ENCODE measurements at regions not wholly inside any gene's neighbourhood (a gene's known extent, or its start where the extent isn't known, plus 50 kb on each side); places are given as distances from the start of the nearest gene placed in this dataset.
"Not testable (repeated sequence)": the region's sequence is repeated elsewhere in the genome, so short reads cannot be mapped to it uniquely, and the experiment has no call there.

DNA sequence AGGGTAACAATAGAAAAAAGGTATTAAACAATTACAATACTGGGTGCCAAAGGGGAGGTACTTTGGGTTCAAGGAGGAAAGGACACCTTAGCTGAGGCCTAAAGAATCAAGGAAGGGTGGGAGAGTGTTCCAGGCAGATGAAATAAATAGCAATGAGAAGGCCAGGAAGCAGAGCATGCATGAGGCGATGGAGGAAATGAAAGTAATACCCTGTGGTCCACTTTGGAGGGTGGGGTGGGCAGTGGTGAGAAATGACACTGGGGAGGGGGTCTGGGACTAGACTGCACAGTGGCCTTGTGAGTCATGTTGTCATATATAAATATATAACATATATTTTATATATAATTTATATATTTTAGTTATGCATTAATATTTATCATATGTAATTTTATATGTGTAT is 55.9 kb downstream of the BHLHE40 start:
- DNase-seq (ENCODE audit: low read depth): no peak

DNA sequence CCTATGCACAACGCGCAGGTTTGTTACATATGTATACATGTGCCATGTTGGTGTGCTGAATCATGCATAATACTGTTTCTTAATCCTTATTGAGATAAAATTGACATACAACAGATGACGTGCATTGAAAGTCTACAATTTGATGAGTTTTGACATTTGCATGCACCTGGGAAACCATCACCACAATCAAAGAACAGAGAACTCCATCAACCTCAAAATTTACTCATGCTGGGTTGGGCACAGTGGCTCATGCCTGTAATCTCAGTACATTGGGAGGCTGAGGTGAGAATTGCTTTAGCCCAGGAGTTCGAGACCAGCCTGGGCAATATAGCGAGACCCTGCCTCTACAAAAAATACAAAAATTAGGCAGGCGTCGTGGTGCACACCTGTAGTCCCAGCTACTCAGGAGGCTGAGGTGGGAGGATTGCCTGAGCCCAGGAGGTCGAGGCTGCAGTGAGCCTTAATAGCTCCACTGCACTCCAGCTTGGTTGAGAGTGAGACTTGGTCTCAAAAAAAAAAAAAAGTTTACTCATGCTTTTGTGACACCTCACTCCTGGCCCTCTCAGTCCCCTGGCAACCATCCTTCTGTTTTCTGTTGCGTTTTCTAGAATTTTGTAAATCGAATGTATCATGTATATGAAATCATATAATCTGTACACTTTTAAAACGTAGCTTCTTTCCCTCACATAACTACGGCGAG is 56.6 kb downstream of the BHLHE40 start:
- DNase-seq (ENCODE audit: low read depth): no peak

DNA sequence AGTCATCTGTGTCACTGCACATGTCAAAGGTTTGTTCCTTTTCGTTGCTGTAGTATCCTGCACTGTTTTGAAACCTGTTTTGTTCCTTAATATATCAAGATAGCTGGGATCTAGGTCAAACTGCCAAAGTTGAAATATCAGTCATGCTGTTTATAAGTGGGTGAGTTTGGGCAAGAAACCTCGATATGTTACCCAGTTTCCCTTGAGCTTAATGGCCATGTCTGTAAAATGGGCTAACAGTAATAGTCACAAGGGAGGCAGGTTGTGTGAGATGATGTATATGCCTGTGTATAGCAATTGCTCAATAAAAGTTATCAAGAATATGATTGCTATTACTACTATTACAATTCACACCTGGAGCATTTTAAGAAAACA is 57.1 kb downstream of the BHLHE40 start:
- DNase-seq (ENCODE audit: low read depth): no peak

DNA sequence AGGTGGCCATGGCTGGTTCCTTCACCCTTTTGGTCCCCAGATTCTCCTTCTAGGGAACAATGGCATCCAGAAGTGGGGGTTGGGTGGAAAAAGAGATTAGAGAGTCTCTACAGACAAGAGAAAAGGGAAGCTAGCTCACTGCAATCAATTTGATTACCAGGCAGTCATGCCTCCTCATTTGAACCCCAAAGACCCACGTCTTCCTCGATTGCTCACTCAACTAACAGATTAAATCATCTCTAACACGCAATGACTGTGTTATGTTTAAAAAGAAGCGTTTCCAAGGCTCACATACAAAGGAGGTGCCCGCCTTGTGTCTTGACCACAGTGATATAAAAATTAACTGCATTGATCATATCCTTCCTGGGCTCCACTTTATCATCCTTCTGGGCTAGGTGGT is 57.6 kb downstream of the BHLHE40 start:
- no peak for DNase-seq (ENCODE audit: low read depth)

DNA sequence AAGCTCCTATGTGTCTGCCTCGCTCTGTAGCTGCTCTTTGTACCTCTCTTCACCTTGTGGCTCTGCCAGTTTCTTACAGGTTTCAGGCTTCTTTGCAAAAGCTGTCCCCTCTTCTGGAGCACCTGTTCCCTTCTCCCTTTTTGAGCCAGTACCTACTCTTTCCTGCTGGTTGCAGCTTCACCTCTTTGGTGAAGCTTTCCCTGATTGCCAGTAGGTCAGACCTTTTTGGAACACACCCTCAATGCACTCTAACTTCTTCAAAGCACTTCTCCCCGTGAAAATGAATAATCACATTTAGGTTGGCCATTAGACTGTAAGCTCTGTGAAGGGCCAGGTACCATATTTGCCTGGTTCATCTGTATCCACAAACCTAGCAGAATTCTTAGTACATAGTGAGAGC is 60.3 kb downstream of the BHLHE40 start:
- no peak for DNase-seq (ENCODE audit: low read depth)

GRCh38 chr3:5041315-5041714 is 62.1 kb downstream of the BHLHE40 start:
- DNase-seq (ENCODE audit: low read depth): no peak

GRCh38 chr3:5045961-5046360 is 66.7 kb downstream of the BHLHE40 start:
- DNase-seq (ENCODE audit: low read depth): no peak

- DNase-seq (ENCODE audit: low read depth): no peak
Observed at GRCh38 chr3:5047764-5048419, 68.7 kb downstream of the BHLHE40 start.

- no peak for DNase-seq (ENCODE audit: low read depth)
Observed at GRCh38 chr3:5051772-5052171, 70.3 kb upstream of the ARL8B start.

GRCh38 chr3:5052247-5052646 is 69.8 kb upstream of the ARL8B start:
- no peak for DNase-seq (ENCODE audit: low read depth)

- no peak for DNase-seq (ENCODE audit: low read depth)
Observed at GRCh38 chr3:5053021-5053831, 68.9 kb upstream of the ARL8B start.

DNA sequence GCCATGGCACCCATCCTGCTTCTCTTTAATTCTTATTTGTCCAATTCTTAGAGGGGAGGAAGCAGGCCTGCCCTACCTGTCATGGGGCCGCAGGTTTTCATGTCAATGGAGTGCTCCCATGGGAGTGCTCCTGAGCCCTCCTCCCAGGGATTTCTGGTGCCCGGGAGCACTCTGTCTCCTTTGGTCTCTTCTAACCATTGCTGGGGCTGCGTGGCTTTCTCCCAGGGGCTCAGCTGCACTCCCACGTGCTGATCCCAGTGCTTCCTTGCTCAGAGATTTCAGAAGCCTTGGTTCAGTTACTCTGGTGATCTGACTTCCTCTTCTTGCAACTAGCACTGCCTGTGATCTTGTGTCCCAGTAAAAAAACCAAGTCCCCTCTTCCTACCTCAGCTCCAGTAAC is 68.0 kb upstream of the ARL8B start:
- no peak for DNase-seq (ENCODE audit: low read depth)

- DNase-seq (ENCODE audit: low read depth): not testable (repeated sequence)
Observed at GRCh38 chr3:5054579-5054978, 67.5 kb upstream of the ARL8B start.

GRCh38 chr3:5055357-5056110 is 66.6 kb upstream of the ARL8B start:
- no peak for DNase-seq (ENCODE audit: low read depth)

GRCh38 chr3:5056111-5056391 is 66.0 kb upstream of the ARL8B start:
- no peak for DNase-seq (ENCODE audit: low read depth)

- no peak for DNase-seq (ENCODE audit: low read depth)
Observed at GRCh38 chr3:5057272-5057671, 64.8 kb upstream of the ARL8B start.

DNA sequence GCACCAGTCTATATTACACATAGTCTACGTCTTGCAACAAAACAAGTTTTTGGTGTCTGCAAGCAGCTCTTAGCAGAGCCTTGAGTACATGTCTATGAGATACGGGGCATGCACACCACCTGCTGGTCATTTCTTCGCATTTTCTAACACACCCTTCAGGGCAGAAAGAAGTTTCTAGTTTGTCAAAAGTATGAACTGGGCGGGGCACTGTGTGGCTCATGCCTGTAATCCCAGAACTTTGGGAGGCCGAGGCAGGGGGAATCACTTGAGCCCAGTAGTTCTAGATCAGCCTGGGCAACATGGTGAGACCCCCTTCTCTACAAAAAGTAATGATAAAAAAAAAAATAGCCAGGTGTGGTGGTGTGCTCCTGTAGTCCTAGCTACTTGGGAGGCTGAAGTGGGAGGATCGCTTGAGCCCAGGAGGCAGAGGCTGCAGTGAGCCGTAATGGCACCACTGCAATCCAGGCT is 64.2 kb upstream of the ARL8B start:
- DNase-seq (ENCODE audit: low read depth): peak; percentile 45

- no peak for DNase-seq (ENCODE audit: low read depth)
Observed at GRCh38 chr3:5058471-5058951, 63.6 kb upstream of the ARL8B start.

- DNase-seq (ENCODE audit: low read depth): no peak
Observed at GRCh38 chr3:5059782-5060181, 62.3 kb upstream of the ARL8B start.

DNA sequence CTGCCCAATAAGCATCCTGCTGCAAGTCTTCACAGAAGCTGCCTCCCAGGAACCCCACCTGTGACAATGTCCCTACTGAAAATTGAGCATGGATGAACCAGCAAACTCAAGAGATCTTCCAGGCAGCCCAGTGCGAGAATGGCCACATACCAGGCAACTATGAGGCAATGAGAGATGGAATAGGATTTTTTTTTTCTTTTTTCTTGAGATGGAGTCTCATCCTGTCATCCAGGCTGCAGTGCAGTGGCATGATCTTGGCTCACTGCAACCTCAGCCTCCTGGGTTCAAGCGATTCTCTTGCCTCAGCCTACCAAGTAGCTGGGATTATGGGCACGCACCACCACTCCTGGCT is 60.9 kb upstream of the ARL8B start:
- no peak for DNase-seq (ENCODE audit: low read depth)

DNA sequence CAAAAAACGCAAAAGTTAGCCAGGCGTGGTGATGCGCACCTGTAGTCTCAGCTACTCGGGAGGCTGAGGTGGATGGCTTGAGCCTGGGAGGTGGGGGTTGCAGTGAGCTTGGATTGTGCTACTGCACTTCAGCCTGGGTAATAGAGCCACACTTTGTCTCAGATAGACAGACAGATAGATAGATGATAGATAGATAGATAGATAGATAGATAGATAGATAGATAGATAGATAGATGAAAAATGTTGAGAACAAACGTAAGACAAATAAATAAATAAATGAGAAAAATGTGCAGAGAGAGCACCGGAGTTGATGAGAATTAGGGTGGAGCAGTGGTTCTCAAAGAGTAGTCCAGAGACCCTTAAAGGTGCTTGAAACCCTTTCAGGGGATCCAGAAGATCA is 58.4 kb upstream of the ARL8B start:
- no peak for DNase-seq (ENCODE audit: low read depth)

- DNase-seq (ENCODE audit: low read depth): no peak
Observed at GRCh38 chr3:5068531-5069050, 53.5 kb upstream of the ARL8B start.
